ENCODE measurements at regions not wholly inside any gene's neighbourhood (a gene's known extent, or its start where the extent isn't known, plus 50 kb on each side); places are given as distances from the start of the nearest gene placed in this dataset.

- ATAC-seq (no peak), DNase-seq (ENCODE audit: low read depth, low spot score) (no peak), FAIRE-seq (no peak)
- TF ChIP-seq ZNF217 (IDR thresholded peaks at IDR 0.05) (no peak), POLR2A (IDR thresholded peaks at IDR 0.05; ENCODE audit: low read depth, low read length) (no peak), RELB (IDR thresholded peaks at IDR 0.05; ENCODE audit: low read depth) (no peak), CEBPB (IDR thresholded peaks at IDR 0.05; ENCODE audit: borderline replicate concordance in 1 of 2, low read depth in 2 of 2, low read length in 2 of 2) (no peak), NBN (IDR thresholded peaks at IDR 0.05) (no peak), CHD1 (IDR thresholded peaks at IDR 0.05; ENCODE audit: low read depth, low read length) (no peak), TCF7 (IDR thresholded peaks at IDR 0.05; ENCODE audit: borderline replicate concordance) (no peak), RELA (IDR thresholded peaks at IDR 0.05; ENCODE audit: borderline replicate concordance, partially characterized antibody) (no peak), KDM1A (IDR thresholded peaks at IDR 0.05; ENCODE audit: borderline replicate concordance) (no peak)
- TF ChIP-seq, protein P1, sequence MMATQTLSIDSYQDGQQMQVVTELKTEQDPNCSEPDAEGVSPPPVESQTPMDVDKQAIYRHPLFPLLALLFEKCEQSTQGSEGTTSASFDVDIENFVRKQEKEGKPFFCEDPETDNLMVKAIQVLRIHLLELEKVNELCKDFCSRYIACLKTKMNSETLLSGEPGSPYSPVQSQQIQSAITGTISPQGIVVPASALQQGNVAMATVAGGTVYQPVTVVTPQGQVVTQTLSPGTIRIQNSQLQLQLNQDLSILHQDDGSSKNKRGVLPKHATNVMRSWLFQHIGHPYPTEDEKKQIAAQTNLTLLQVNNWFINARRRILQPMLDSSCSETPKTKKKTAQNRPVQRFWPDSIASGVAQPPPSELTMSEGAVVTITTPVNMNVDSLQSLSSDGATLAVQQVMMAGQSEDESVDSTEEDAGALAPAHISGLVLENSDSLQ (IDR thresholded peaks at IDR 0.05) = no peak
- ChIA-PET RAD21 (ENCODE audit: unreplicated experiment) (no interaction called here), SMC1A (ENCODE audit: uncharacterized antibody, unreplicated experiment) (no interaction called here), CTCF (no interaction called here), POLR2A (no interaction called here)
- intact Hi-C loops (cut with micrococcal nuclease; ENCODE audit: unreplicated experiment) (no loop called here), in situ Hi-C loops (cut with MboI) (no loop called here)
- Histone ChIP-seq H2AFZ (ENCODE audit: control insufficient read depth, low read depth, low read length) (no peak overlapping the region), H3K4me3 (no peak overlapping the region), H3K27ac (ENCODE audit: control insufficient read depth, insufficient read depth) (no peak overlapping the region), H3K79me2 (ENCODE audit: control insufficient read depth, insufficient read depth, low read length) (no peaks in the 10 kb centered on the region), H3K27me3 (replicated peaks in 1 of 2; ENCODE audit: control insufficient read depth in 2 of 2, insufficient read depth in 2 of 2, low read length in 1 of 2) (no peaks in the 10 kb centered on the region), H3K36me3 (ENCODE audit: control insufficient read depth in 2 of 2, insufficient read depth in 2 of 2, low read length in 1 of 2) (no peaks in the 10 kb centered on the region), H3K4me2 (ENCODE audit: control insufficient read depth, insufficient read depth) (no peak overlapping the region), H3K4me1 (ENCODE audit: control insufficient read depth, insufficient read depth, low read length) (no peaks in the 10 kb centered on the region), H3K9ac (ENCODE audit: control insufficient read depth, insufficient read depth, low read length) (no peak overlapping the region), H3K9me3 (replicated peaks; ENCODE audit: control insufficient read depth, insufficient read depth, low read length) (no peaks in the 10 kb centered on the region), H4K20me1 (ENCODE audit: control insufficient read depth, insufficient read depth) (no peaks in the 10 kb centered on the region)
- BruUV-seq (replicated peaks) = no TSS peak
- WGBS (ENCODE audit: insufficient coverage, insufficient replicate concordance, low lambda C conversion rate, missing lambda C conversion rate) = 33% methylated on average over 3 of the region's 3 CpGs
Measured at GRCh38 chr2:125576558-125576957, 1079.4 kb upstream of the GYPC start.

All from GM12878 (cell line).